ENCODE measurements at regions not wholly inside any gene's neighbourhood (a gene's known extent, or its start where the extent isn't known, plus 50 kb on each side); places are given as distances from the start of the nearest gene placed in this dataset.

- no peak for ATAC-seq
- H3K4me3 Mint-ChIP-seq = no peak overlapping the region
- H3K9me3 Mint-ChIP-seq = no peaks in the 10 kb centered on the region
- DNase-seq = no peak
- H3K4me1 Mint-ChIP-seq (ENCODE audit: low read depth) = no peaks in the 10 kb centered on the region
- H3K36me3 Mint-ChIP-seq (ENCODE audit: insufficient read depth) = no peaks in the 10 kb centered on the region
- H3K27me3 Mint-ChIP-seq (ENCODE audit: low read depth) = peaks cover 2% of the 10 kb centered on the region
These were observed 475.7 kb downstream of the ENC1 start for GRCh38 chr5:74164725-74165235.

DNA sequence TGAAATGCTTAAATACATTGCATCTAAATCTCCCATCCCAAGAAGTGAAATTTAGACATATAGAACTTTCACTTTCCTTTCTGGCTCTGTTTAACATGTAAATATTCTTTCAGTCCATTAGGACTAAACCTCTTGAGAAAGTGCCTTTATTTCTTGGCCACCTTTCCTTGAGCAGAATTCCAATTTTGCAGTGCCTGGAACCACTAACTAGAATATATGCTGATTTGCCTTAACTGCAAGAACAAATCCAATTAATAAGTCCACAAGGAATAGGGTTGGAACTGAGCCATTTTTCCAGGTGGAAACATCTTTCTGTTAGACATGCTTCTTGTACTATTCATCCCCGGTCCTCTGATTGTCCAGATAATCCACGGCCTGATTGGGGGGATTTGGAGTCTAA is 478.0 kb downstream of the ENC1 start:
- Mint-ChIP-seq H3K27me3 (ENCODE audit: low read depth) (peaks cover 2% of the 10 kb centered on the region), H3K4me3 (no peak overlapping the region), H3K9me3 (no peaks in the 10 kb centered on the region), H3K4me1 (ENCODE audit: low read depth) (no peaks in the 10 kb centered on the region), H3K36me3 (ENCODE audit: insufficient read depth) (no peaks in the 10 kb centered on the region)
- ATAC-seq = no peak
- no peak for DNase-seq

DNA sequence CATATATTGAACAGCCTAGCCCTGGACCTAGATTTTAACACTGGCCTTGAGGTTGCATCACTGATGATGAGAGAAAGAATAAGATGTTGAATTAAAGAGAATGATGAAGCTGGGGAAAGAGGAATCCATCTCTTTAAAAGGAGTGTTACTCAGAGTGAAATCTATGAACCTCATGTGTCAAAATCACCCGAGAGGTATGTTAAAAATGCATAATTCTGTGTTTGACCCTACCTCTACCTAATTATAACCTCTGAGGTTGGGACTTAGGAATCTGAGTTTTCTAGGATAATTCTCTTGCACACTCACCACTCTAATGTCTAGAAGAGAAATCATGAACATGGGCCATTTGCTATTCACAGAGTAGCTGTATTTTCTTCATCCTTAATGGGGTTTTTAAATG is 479.4 kb downstream of the ENC1 start:
- H3K4me1 Mint-ChIP-seq (ENCODE audit: low read depth) = no peaks in the 10 kb centered on the region
- peaks cover 2% of the 10 kb centered on the region for H3K27me3 Mint-ChIP-seq (ENCODE audit: low read depth)
- H3K36me3 Mint-ChIP-seq (ENCODE audit: insufficient read depth) = no peaks in the 10 kb centered on the region
- no peak overlapping the region for H3K4me3 Mint-ChIP-seq
- DNase-seq (no peak), ATAC-seq (no peak)
- no peaks in the 10 kb centered on the region for H3K9me3 Mint-ChIP-seq

DNA sequence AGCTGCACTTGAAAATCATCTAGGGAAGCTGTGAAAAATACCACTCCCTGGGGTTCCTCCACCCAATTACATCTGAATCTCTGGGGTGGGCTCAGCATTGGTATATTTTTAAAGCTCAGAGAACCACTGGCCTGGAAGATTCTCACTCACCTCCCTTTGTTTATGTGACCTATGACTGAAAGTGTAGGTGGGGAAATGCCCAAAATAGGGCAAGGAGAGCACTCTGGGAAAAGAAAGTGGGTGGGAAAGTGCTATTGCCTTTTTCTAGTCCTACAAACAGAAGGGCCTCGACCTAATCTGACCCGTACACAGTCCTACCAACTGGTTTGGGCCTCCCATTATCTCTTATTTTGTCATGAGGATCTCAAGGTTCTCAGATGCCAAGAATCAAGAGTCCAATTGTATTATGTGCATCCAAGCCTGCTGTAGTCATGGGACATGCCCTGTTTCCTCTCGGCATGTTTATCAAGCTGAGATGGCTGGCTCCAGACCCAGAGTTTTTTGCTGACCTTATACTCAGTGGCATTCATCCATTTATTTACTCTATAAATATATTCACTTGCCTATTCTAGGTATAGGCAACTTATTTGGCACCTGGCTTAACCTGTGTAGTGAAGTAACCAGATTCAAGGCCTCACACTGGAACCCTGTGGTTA is 483.7 kb downstream of the ENC1 start:
- Mint-ChIP-seq H3K9me3 (no peaks in the 10 kb centered on the region), H3K4me1 (ENCODE audit: low read depth) (no peaks in the 10 kb centered on the region), H3K4me3 (no peak overlapping the region), H3K36me3 (ENCODE audit: insufficient read depth) (no peaks in the 10 kb centered on the region), H3K27me3 (ENCODE audit: low read depth) (peaks cover 2% of the 10 kb centered on the region)
- DNase-seq (no peak), ATAC-seq (no peak)

GRCh38 chr5:74155501-74155900 is 485.0 kb downstream of the ENC1 start:
- peaks cover 4% of the 10 kb centered on the region for H3K27me3 Mint-ChIP-seq (ENCODE audit: low read depth)

DNA sequence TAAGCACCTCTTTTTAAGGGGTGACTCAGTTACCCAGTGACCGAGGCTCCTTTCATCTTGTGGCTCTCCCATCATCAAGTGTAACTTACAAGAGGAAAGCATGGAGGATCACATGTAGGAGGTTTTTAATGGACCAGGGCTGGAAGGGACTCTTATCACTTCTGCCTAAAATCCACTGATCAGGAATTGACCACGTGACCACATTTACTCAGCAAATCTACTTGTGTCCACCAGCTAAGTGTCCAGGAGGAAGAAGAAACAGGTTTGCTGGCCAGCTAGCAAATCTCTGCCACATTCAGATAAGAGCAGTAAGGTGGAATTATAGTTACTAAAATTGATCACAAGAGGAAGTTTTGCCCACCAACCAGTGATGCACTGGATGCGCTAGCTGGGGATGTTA is 486.0 kb downstream of the ENC1 start:
- no peak for ATAC-seq
- no peaks in the 10 kb centered on the region for H3K36me3 Mint-ChIP-seq (ENCODE audit: insufficient read depth)
- no peak overlapping the region for H3K4me3 Mint-ChIP-seq
- peaks cover 4% of the 10 kb centered on the region for H3K27me3 Mint-ChIP-seq (ENCODE audit: low read depth)
- DNase-seq = no peak
- H3K4me1 Mint-ChIP-seq (ENCODE audit: low read depth) = no peaks in the 10 kb centered on the region
- no peaks in the 10 kb centered on the region for H3K9me3 Mint-ChIP-seq

More at GRCh38 chr5:74155501-74155900, 485.0 kb downstream of the ENC1 start:
- Mint-ChIP-seq H3K36me3 (ENCODE audit: insufficient read depth) (no peaks in the 10 kb centered on the region), H3K4me3 (no peak overlapping the region), H3K9me3 (no peaks in the 10 kb centered on the region), H3K4me1 (ENCODE audit: low read depth) (no peaks in the 10 kb centered on the region)
- DNase-seq (no peak), ATAC-seq (no peak)

DNA sequence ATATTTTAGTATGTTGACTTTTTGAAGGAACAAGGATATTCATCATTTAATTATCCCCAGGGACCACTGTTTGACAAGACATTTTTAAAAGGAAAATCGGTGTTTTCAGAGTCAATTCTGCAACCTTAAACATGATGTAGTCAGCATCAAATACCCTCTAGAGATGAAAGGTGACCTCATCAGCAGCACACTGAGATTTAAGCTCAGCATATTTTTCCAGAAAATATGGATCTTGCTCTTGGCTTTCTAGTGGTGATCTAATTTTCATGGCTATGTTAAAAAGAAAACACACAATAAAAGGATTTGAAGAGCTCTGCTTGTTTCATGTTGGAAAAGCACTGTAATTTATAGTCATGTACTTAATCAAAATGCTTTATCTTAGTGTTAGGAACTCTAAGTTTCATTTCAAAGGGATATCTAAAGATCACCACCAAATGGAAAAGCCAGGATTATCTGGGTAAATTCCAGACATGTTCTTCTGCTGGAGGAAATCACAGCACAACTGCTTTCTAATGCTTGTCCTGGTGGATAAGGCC is 487.2 kb downstream of the ENC1 start:
- ATAC-seq (no peak), DNase-seq (no peak)
- H3K4me1 Mint-ChIP-seq (ENCODE audit: low read depth) = no peaks in the 10 kb centered on the region
- H3K27me3 Mint-ChIP-seq (ENCODE audit: low read depth) = peaks cover 4% of the 10 kb centered on the region
- no peaks in the 10 kb centered on the region for H3K36me3 Mint-ChIP-seq (ENCODE audit: insufficient read depth)
- no peak overlapping the region for H3K4me3 Mint-ChIP-seq
- no peaks in the 10 kb centered on the region for H3K9me3 Mint-ChIP-seq

DNA sequence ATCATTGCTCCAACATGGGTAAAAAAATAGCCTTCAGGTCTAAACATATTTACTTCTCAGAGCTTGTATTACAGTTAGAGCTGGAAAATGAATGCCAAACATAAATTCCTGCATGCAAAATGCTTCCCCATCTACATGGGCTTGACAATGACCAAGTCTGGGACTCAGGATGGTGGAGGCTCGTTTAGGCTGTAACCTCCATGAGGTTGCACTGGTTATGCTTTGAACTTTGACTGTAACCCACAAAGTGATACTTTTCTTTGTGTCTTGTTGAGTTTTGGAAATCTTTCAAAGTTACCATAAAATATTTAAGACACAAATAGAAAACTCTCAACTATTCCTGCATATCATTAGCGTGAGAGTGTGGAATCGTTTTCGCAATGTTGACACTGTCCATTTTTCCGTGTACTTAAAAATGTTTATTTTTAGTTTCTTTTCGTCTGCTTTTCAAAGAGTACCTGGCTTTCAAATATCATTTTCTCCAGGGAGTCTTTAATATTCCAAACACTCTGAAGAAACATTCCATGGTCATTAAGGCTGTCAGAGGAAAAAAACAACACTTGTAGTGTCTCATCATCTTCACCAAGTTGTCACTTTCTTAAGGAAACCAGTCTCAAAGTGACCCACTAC is 487.8 kb downstream of the ENC1 start:
- H3K4me3 Mint-ChIP-seq = no peak overlapping the region
- H3K36me3 Mint-ChIP-seq (ENCODE audit: insufficient read depth) = no peaks in the 10 kb centered on the region
- H3K9me3 Mint-ChIP-seq = no peaks in the 10 kb centered on the region
- DNase-seq (no peak), ATAC-seq (no peak)
- no peaks in the 10 kb centered on the region for H3K4me1 Mint-ChIP-seq (ENCODE audit: low read depth)
- H3K27me3 Mint-ChIP-seq (ENCODE audit: low read depth) = peaks cover 4% of the 10 kb centered on the region

DNA sequence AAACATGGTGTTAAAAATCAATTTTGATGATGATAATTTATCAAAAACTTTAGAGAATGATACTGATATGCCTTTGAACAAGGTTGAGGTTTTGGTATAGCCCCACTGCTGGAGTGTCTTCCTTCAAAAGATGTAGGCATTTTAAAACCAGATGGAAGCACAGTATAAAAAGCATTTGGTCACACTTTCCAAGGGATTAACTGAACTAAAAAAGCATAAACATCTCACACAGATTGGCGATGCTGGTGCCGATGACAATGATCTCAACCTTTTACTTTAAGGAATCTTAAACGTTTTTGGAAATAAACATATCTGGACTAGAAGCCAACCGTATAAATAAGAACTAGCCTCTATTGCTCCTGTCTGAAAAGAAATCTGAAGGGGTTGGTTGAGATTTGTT is 488.4 kb downstream of the ENC1 start:
- no peaks in the 10 kb centered on the region for H3K36me3 Mint-ChIP-seq (ENCODE audit: insufficient read depth)
- no peaks in the 10 kb centered on the region for H3K9me3 Mint-ChIP-seq
- ATAC-seq (no peak), DNase-seq (no peak)
- no peaks in the 10 kb centered on the region for H3K4me1 Mint-ChIP-seq (ENCODE audit: low read depth)
- no peak overlapping the region for H3K4me3 Mint-ChIP-seq
- H3K27me3 Mint-ChIP-seq (ENCODE audit: low read depth) = peaks cover 4% of the 10 kb centered on the region

DNA sequence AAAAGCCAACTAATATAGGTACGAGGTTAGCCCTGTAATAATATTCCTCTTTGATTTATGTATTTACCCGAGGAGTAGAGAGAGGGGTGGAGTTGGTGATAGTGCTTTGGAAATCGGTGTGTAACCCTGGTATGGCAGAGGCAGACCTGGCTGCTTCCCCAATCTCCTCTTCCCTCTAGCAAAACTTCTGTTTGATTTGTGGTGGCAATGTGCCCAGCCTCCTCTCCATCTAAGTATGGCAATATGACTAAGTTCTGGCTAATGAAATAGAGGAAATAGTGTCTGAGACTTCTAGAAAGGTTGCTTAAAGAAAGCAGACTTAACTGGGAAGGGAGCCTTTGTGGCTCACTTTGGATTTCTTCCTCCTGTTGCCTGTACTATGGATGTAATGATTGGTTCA is 491.1 kb downstream of the ENC1 start:
- Mint-ChIP-seq H3K27me3 (ENCODE audit: low read depth) (peaks cover 4% of the 10 kb centered on the region), H3K36me3 (ENCODE audit: insufficient read depth) (no peaks in the 10 kb centered on the region), H3K4me1 (ENCODE audit: low read depth) (no peaks in the 10 kb centered on the region), H3K9me3 (no peaks in the 10 kb centered on the region), H3K4me3 (no peak overlapping the region)
- ATAC-seq (no peak), DNase-seq (no peak)

DNA sequence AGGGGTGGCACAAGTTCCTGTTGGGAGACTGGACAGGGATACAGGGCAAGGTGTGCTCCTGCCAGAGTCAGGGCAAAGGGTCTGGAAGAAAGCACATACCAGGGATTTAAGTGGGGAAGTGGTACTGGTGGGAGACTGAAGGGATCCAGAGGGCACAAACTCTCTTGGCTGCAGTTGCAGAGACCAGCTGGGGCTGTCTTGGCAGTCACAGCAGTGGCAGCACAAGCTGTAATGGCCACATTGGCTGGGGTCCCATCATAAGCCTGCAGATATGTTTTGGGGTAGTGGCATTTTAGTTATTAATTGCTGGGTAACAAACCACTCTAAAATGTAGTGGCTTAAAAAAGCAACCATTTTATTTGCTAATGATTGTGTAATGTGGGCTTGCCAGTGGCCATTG is 492.2 kb downstream of the ENC1 start:
- Mint-ChIP-seq H3K9me3 (no peaks in the 10 kb centered on the region), H3K27me3 (ENCODE audit: low read depth) (peaks cover 2% of the 10 kb centered on the region), H3K4me1 (ENCODE audit: low read depth) (no peaks in the 10 kb centered on the region), H3K36me3 (ENCODE audit: insufficient read depth) (no peaks in the 10 kb centered on the region), H3K4me3 (no peak overlapping the region)
- no peak for DNase-seq
- no peak for ATAC-seq

GRCh38 chr5:74146796-74147195 is 493.7 kb downstream of the ENC1 start:
- Mint-ChIP-seq H3K27me3 (ENCODE audit: low read depth) (peaks cover 2% of the 10 kb centered on the region), H3K36me3 (ENCODE audit: insufficient read depth) (no peaks in the 10 kb centered on the region), H3K4me3 (no peak overlapping the region), H3K4me1 (ENCODE audit: low read depth) (no peaks in the 10 kb centered on the region), H3K9me3 (no peaks in the 10 kb centered on the region)
- no peak for DNase-seq
- ATAC-seq = no peak

GRCh38 chr5:74145951-74146350 is 494.6 kb downstream of the ENC1 start:
- no peak for DNase-seq
- ATAC-seq = no peak
- Mint-ChIP-seq H3K9me3 (no peaks in the 10 kb centered on the region), H3K36me3 (ENCODE audit: insufficient read depth) (no peaks in the 10 kb centered on the region), H3K4me3 (no peak overlapping the region), H3K4me1 (ENCODE audit: low read depth) (no peaks in the 10 kb centered on the region), H3K27me3 (ENCODE audit: low read depth) (peaks cover 2% of the 10 kb centered on the region)

DNA sequence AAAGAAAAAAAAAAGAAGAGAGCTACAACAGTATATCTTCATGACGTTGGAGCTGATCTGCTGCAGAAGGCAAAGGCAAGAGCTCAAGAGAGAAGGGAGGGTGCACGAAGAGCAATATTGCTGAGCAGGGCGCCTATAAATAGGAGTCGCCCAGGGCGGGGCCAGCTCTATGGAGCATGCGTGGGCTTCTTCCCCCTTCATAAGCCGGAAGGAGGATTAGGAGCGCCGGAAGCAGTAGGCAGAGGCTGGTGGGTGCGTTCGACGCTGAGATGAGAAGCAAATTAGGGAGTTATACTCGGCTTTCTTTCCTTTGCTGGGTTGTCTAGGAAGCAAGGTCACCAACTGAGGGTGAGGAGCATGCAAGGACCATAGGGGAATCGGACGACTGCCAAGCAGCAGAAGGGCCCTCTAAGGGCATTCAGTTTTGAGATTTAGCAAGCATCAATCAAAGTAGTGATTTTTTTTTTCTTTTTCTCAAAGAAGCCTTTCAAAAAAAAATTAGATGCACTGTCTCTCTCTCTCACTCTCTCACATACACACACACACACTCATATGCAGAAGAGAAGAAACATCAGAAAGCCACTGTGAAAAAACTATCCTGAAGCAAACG is 496.7 kb downstream of the ENC1 start:
- no peaks in the 10 kb centered on the region for H3K36me3 Mint-ChIP-seq (ENCODE audit: insufficient read depth)
- ATAC-seq = no peak
- peaks cover 5% of the 10 kb centered on the region for H3K27me3 Mint-ChIP-seq (ENCODE audit: low read depth)
- no peaks in the 10 kb centered on the region for H3K4me1 Mint-ChIP-seq (ENCODE audit: low read depth)
- no peak for DNase-seq
- H3K9me3 Mint-ChIP-seq = no peaks in the 10 kb centered on the region
- no peak overlapping the region for H3K4me3 Mint-ChIP-seq

DNA sequence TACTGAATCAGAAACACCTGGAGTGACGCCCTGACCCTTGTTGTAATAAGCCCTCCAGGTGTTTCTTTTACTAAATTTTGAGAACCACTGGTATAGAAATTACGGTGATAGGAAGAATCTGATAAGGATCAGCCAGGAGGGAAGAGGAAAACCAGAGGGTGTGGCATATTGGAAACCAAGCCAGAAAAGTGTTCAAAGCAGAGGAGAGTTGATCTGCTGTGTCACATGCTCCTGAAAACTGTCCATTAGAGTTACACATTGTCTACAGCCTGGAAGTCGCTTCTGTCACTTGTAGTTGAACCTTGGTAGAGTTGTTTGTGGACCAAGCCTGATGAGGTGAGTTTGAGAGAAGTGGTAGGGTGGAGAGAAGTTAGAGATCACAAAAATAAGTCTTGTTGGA is 497.4 kb downstream of the ENC1 start:
- H3K9me3 Mint-ChIP-seq = no peaks in the 10 kb centered on the region
- DNase-seq (no peak), ATAC-seq (no peak)
- no peaks in the 10 kb centered on the region for H3K36me3 Mint-ChIP-seq (ENCODE audit: insufficient read depth)
- peaks cover 5% of the 10 kb centered on the region for H3K27me3 Mint-ChIP-seq (ENCODE audit: low read depth)
- no peaks in the 10 kb centered on the region for H3K4me1 Mint-ChIP-seq (ENCODE audit: low read depth)
- no peak overlapping the region for H3K4me3 Mint-ChIP-seq
